ENCODE measurements at regions not wholly inside any gene's neighbourhood (a gene's known extent, or its start where the extent isn't known, plus 50 kb on each side); places are given as distances from the start of the nearest gene placed in this dataset.

- no peak for DNase-seq (ENCODE audit: low spot score)
- no peaks in the 10 kb centered on the region for H3K36me3 Mint-ChIP-seq
- H4K20me1 ChIP-seq (ENCODE audit: low read depth), result no peaks in the 10 kb centered on the region
- H2AFZ ChIP-seq (replicated peaks), result no peak overlapping the region
- no peak overlapping the region for H3K4me3 Mint-ChIP-seq
- H3F3A ChIP-seq (ENCODE audit: low read depth), result no peaks in the 10 kb centered on the region
- no peak overlapping the region for H3K27ac Mint-ChIP-seq
- no peaks in the 10 kb centered on the region for H3K36me3 ChIP-seq
- H3K4me3 ChIP-seq, result no peak overlapping the region
- no peaks in the 10 kb centered on the region for H3K27me3 ChIP-seq
- no peak overlapping the region for H3K4me2 ChIP-seq
- no peak overlapping the region for H3K27ac ChIP-seq
- TF ChIP-seq EZH2phosphoT487 (IDR thresholded peaks at IDR 0.05), result no peak
- no peak for TF ChIP-seq EZH2 (IDR thresholded peaks at IDR 0.05)
- TF ChIP-seq CTCF (IDR thresholded peaks at IDR 0.05), result no peak
- peaks cover 3% of the 10 kb centered on the region for H3K4me1 ChIP-seq
- H3K4me1 Mint-ChIP-seq, result peaks cover 5% of the 10 kb centered on the region
- H3K9me3 Mint-ChIP-seq, result peaks cover 6% of the 10 kb centered on the region
- peaks cover 7% of the 10 kb centered on the region for H3K9me3 ChIP-seq (ENCODE audit: low read depth)
- H3K79me2 ChIP-seq (ENCODE audit: low read depth), result no peaks in the 10 kb centered on the region
- H3K9ac ChIP-seq, result no peak overlapping the region
- no peaks in the 10 kb centered on the region for H3K27me3 Mint-ChIP-seq (ENCODE audit: insufficient read depth, low read depth)
Observed at GRCh38 chr1:177659281-177659680, 310.6 kb downstream of the SEC16B start.

GRCh38 chr1:177656598-177656997, 313.3 kb downstream of the SEC16B start:
- H3K4me1 Mint-ChIP-seq, result peaks cover 5% of the 10 kb centered on the region
- DNase-seq (ENCODE audit: low spot score), result no peak
- no peaks in the 10 kb centered on the region for H3K79me2 ChIP-seq (ENCODE audit: low read depth)
- no peaks in the 10 kb centered on the region for H3K36me3 ChIP-seq
- H3K27me3 ChIP-seq, result no peaks in the 10 kb centered on the region
- no peaks in the 10 kb centered on the region for H3F3A ChIP-seq (ENCODE audit: low read depth)
- no peak overlapping the region for H3K9ac ChIP-seq
- H4K20me1 ChIP-seq (ENCODE audit: low read depth), result no peaks in the 10 kb centered on the region
- H3K27me3 Mint-ChIP-seq (ENCODE audit: insufficient read depth, low read depth), result no peaks in the 10 kb centered on the region
- H3K27ac Mint-ChIP-seq, result no peak overlapping the region
- H3K36me3 Mint-ChIP-seq, result no peaks in the 10 kb centered on the region
- no peak overlapping the region for H2AFZ ChIP-seq (replicated peaks)
- peaks cover 3% of the 10 kb centered on the region for H3K4me1 ChIP-seq
- H3K9me3 ChIP-seq (ENCODE audit: low read depth), result peaks cover 7% of the 10 kb centered on the region
- H3K9me3 Mint-ChIP-seq, result peaks cover 6% of the 10 kb centered on the region
- H3K27ac ChIP-seq, result no peak overlapping the region
- no peak overlapping the region for H3K4me2 ChIP-seq
- no peak overlapping the region for H3K4me3 ChIP-seq
- no peak for TF ChIP-seq EZH2 (IDR thresholded peaks at IDR 0.05)
- no peak for TF ChIP-seq CTCF (IDR thresholded peaks at IDR 0.05)
- no peak for TF ChIP-seq EZH2phosphoT487 (IDR thresholded peaks at IDR 0.05)
- no peak overlapping the region for H3K4me3 Mint-ChIP-seq

- H3K4me3 ChIP-seq, result no peak overlapping the region
- H3K4me1 Mint-ChIP-seq, result peaks cover 25% of the 10 kb centered on the region
- no peak overlapping the region for H2AFZ ChIP-seq (replicated peaks)
- H3K36me3 ChIP-seq, result no peaks in the 10 kb centered on the region
- H3K27me3 ChIP-seq, result no peaks in the 10 kb centered on the region
- H3K27ac ChIP-seq, result no peak overlapping the region
- no peak overlapping the region for H3K27ac Mint-ChIP-seq
- H3K4me2 ChIP-seq, result no peak overlapping the region
- no peak overlapping the region for H3K9ac ChIP-seq
- H4K20me1 ChIP-seq (ENCODE audit: low read depth), result no peaks in the 10 kb centered on the region
- H3F3A ChIP-seq (ENCODE audit: low read depth), result no peaks in the 10 kb centered on the region
- H3K4me3 Mint-ChIP-seq, result no peak overlapping the region
- peaks cover 2% of the 10 kb centered on the region for H3K9me3 Mint-ChIP-seq
- DNase-seq (ENCODE audit: low spot score), result no peak
- H3K9me3 ChIP-seq (ENCODE audit: low read depth), result no peaks in the 10 kb centered on the region
- H3K36me3 Mint-ChIP-seq, result no peaks in the 10 kb centered on the region
- peaks cover 3% of the 10 kb centered on the region for H3K4me1 ChIP-seq
- TF ChIP-seq EZH2 (IDR thresholded peaks at IDR 0.05), result no peak
- no peak for TF ChIP-seq CTCF (IDR thresholded peaks at IDR 0.05)
- no peak for TF ChIP-seq EZH2phosphoT487 (IDR thresholded peaks at IDR 0.05)
- no peaks in the 10 kb centered on the region for H3K79me2 ChIP-seq (ENCODE audit: low read depth)
- peaks cover 6% of the 10 kb centered on the region for H3K27me3 Mint-ChIP-seq (ENCODE audit: insufficient read depth, low read depth)
Observed at GRCh38 chr1:177650947-177651346, 318.9 kb downstream of the SEC16B start.
